Activated naive CD8-positive, alpha-beta T cell treated with anti-CD3 and anti-CD28 coated beads, Interleukin-2, amount 50 U/mL, for 24 hours (primary cell): ENCODE measurements at regions not wholly inside any gene's neighbourhood (a gene's known extent, or its start where the extent isn't known, plus 50 kb on each side); places are given as distances from the start of the nearest gene placed in this dataset.

Experiments
- ATAC-seq: fragments of 150-1000 bp; cut with Tn5 transposase; one replicate; pipeline ENCODE4 v1.10.0; 2021
- DNase-seq: peaks from one replicate; pipeline ENCODE4 v3.0.0; 2021
- H3K27ac Mint-ChIP-seq: one replicate; pipeline ENCODE4 v1.8.0; 2021; ENCODE audit warnings: mild to moderate bottlenecking, mixed read lengths
- H3K27me3 Mint-ChIP-seq: one replicate; pipeline ENCODE4 v1.8.0; 2021; ENCODE audit warnings: mixed read lengths
- H3K36me3 Mint-ChIP-seq: one replicate; pipeline ENCODE4 v1.8.0; 2021; ENCODE audit warnings: low read depth, mixed read lengths
- H3K4me1 Mint-ChIP-seq: one replicate; pipeline ENCODE4 v1.8.0; 2021; ENCODE audit warnings: mixed read lengths
- H3K4me3 Mint-ChIP-seq: one replicate; pipeline ENCODE4 v1.8.0; 2021; ENCODE audit warnings: mild to moderate bottlenecking, moderate library complexity, mixed read lengths
- H3K9me3 Mint-ChIP-seq: one replicate; pipeline ENCODE4 v1.8.0; 2021; ENCODE audit warnings: mixed read lengths

- Mint-ChIP-seq H3K4me3 (no peak overlapping the region), H3K27me3 (peaks cover 7% of the 10 kb centered on the region), H3K27ac (no peak overlapping the region), H3K9me3 (peaks cover 3% of the 10 kb centered on the region), H3K36me3 (no peaks in the 10 kb centered on the region), H3K4me1 (peaks cover 3% of the 10 kb centered on the region)
- no peak for ATAC-seq
- DNase-seq: no peak
Measured at GRCh38 chr9:13567833-13568232, 288.3 kb upstream of the MPDZ start.

- DNase-seq: no peak
- no peak overlapping the region for H3K4me3 Mint-ChIP-seq
- H3K36me3 Mint-ChIP-seq: no peaks in the 10 kb centered on the region
- no peaks in the 10 kb centered on the region for H3K27me3 Mint-ChIP-seq
- peaks cover 6% of the 10 kb centered on the region for H3K9me3 Mint-ChIP-seq
- H3K4me1 Mint-ChIP-seq: no peaks in the 10 kb centered on the region
- no peak for ATAC-seq
- H3K27ac Mint-ChIP-seq: no peak overlapping the region
Measured at GRCh38 chr9:13557746-13558145, 278.3 kb upstream of the MPDZ start.

- H3K4me3 Mint-ChIP-seq: no peak overlapping the region
- no peak for DNase-seq
Measured at GRCh38 chr9:13556656-13557055, 277.2 kb upstream of the MPDZ start.

GRCh38 chr9:13555989-13556500 is 276.6 kb upstream of the MPDZ start:
- no peaks in the 10 kb centered on the region for H3K27me3 Mint-ChIP-seq
- no peak for DNase-seq
- ATAC-seq: no peak
- no peaks in the 10 kb centered on the region for H3K4me1 Mint-ChIP-seq
- no peaks in the 10 kb centered on the region for H3K36me3 Mint-ChIP-seq
- no peak overlapping the region for H3K27ac Mint-ChIP-seq
- peaks cover 11% of the 10 kb centered on the region for H3K9me3 Mint-ChIP-seq
- H3K4me3 Mint-ChIP-seq: no peak overlapping the region

More at GRCh38 chr9:13556656-13557055, 277.2 kb upstream of the MPDZ start:
- Mint-ChIP-seq H3K36me3 (no peaks in the 10 kb centered on the region), H3K27me3 (no peaks in the 10 kb centered on the region), H3K27ac (no peak overlapping the region), H3K9me3 (peaks cover 6% of the 10 kb centered on the region), H3K4me1 (no peaks in the 10 kb centered on the region)
- no peak for ATAC-seq

GRCh38 chr9:13555516-13555915 is 276.0 kb upstream of the MPDZ start:
- ATAC-seq: no peak
- peaks cover 11% of the 10 kb centered on the region for H3K9me3 Mint-ChIP-seq
- no peak for DNase-seq
- H3K4me3 Mint-ChIP-seq: no peak overlapping the region
- H3K4me1 Mint-ChIP-seq: no peaks in the 10 kb centered on the region
- no peaks in the 10 kb centered on the region for H3K36me3 Mint-ChIP-seq
- H3K27me3 Mint-ChIP-seq: no peaks in the 10 kb centered on the region
- H3K27ac Mint-ChIP-seq: no peak overlapping the region

- Mint-ChIP-seq H3K4me1 (no peaks in the 10 kb centered on the region), H3K9me3 (peaks cover 11% of the 10 kb centered on the region), H3K27me3 (no peaks in the 10 kb centered on the region), H3K36me3 (no peaks in the 10 kb centered on the region), H3K4me3 (no peak overlapping the region), H3K27ac (no peak overlapping the region)
- ATAC-seq (no peak), DNase-seq (no peak)
Measured at GRCh38 chr9:13554626-13555025, 275.1 kb upstream of the MPDZ start.

GRCh38 chr9:13552606-13553215 is 273.2 kb upstream of the MPDZ start:
- Mint-ChIP-seq H3K4me3 (no peak overlapping the region), H3K27ac (no peak overlapping the region), H3K4me1 (no peaks in the 10 kb centered on the region), H3K27me3 (no peaks in the 10 kb centered on the region), H3K36me3 (no peaks in the 10 kb centered on the region), H3K9me3 (peaks cover 11% of the 10 kb centered on the region)
- ATAC-seq (no peak), DNase-seq (no peak)

- Mint-ChIP-seq H3K4me1 (no peaks in the 10 kb centered on the region), H3K4me3 (no peak overlapping the region)
- no peak for ATAC-seq
Measured at GRCh38 chr9:13550519-13550918, 271.0 kb upstream of the MPDZ start.

GRCh38 chr9:13548535-13548934 is 269.0 kb upstream of the MPDZ start:
- no peak overlapping the region for H3K4me3 Mint-ChIP-seq
- H3K27ac Mint-ChIP-seq: no peak overlapping the region
- no peak for DNase-seq
- no peaks in the 10 kb centered on the region for H3K36me3 Mint-ChIP-seq
- H3K4me1 Mint-ChIP-seq: no peaks in the 10 kb centered on the region
- H3K9me3 Mint-ChIP-seq: peaks cover 5% of the 10 kb centered on the region
- no peaks in the 10 kb centered on the region for H3K27me3 Mint-ChIP-seq
- ATAC-seq: no peak

More at GRCh38 chr9:13550519-13550918, 271.0 kb upstream of the MPDZ start:
- no peak for DNase-seq
- H3K36me3 Mint-ChIP-seq: no peaks in the 10 kb centered on the region
- H3K27ac Mint-ChIP-seq: no peak overlapping the region
- no peaks in the 10 kb centered on the region for H3K27me3 Mint-ChIP-seq
- H3K9me3 Mint-ChIP-seq: peaks cover 7% of the 10 kb centered on the region

GRCh38 chr9:13535141-13535540 is 255.6 kb upstream of the MPDZ start:
- Mint-ChIP-seq H3K4me3 (no peak overlapping the region), H3K9me3 (peaks cover 14% of the 10 kb centered on the region), H3K36me3 (no peaks in the 10 kb centered on the region), H3K27me3 (no peaks in the 10 kb centered on the region), H3K27ac (no peak overlapping the region), H3K4me1 (no peaks in the 10 kb centered on the region)
- DNase-seq (no peak), ATAC-seq (no peak)

GRCh38 chr9:13534006-13534405 is 254.5 kb upstream of the MPDZ start:
- DNase-seq (no peak), ATAC-seq (no peak)
- Mint-ChIP-seq H3K27me3 (no peaks in the 10 kb centered on the region), H3K27ac (no peak overlapping the region), H3K4me1 (no peaks in the 10 kb centered on the region), H3K9me3 (peaks cover 14% of the 10 kb centered on the region), H3K36me3 (no peaks in the 10 kb centered on the region), H3K4me3 (no peak overlapping the region)

GRCh38 chr9:13532407-13532806 is 252.9 kb upstream of the MPDZ start:
- no peak for DNase-seq
- H3K36me3 Mint-ChIP-seq: no peaks in the 10 kb centered on the region
- no peak overlapping the region for H3K27ac Mint-ChIP-seq
- H3K4me1 Mint-ChIP-seq: no peaks in the 10 kb centered on the region
- no peak for ATAC-seq
- H3K4me3 Mint-ChIP-seq: no peak overlapping the region
- H3K27me3 Mint-ChIP-seq: no peaks in the 10 kb centered on the region
- H3K9me3 Mint-ChIP-seq: peaks cover 14% of the 10 kb centered on the region

GRCh38 chr9:13529321-13530104 is 250.0 kb upstream of the MPDZ start:
- ATAC-seq (no peak), DNase-seq (no peak)
- no peak overlapping the region for H3K4me3 Mint-ChIP-seq
- H3K4me1 Mint-ChIP-seq: no peaks in the 10 kb centered on the region
- no peaks in the 10 kb centered on the region for H3K27me3 Mint-ChIP-seq
- H3K9me3 Mint-ChIP-seq: peaks cover 10% of the 10 kb centered on the region
- H3K27ac Mint-ChIP-seq: no peak overlapping the region
- no peaks in the 10 kb centered on the region for H3K36me3 Mint-ChIP-seq

- Mint-ChIP-seq H3K27ac (no peak overlapping the region), H3K4me3 (no peak overlapping the region), H3K36me3 (no peaks in the 10 kb centered on the region), H3K4me1 (no peaks in the 10 kb centered on the region), H3K27me3 (no peaks in the 10 kb centered on the region), H3K9me3 (no peaks in the 10 kb centered on the region)
- no peak for DNase-seq
- ATAC-seq: no peak
Measured at GRCh38 chr9:13524245-13524644, 244.8 kb upstream of the MPDZ start.

- H3K27me3 Mint-ChIP-seq: no peaks in the 10 kb centered on the region
- H3K4me3 Mint-ChIP-seq: no peak overlapping the region
- no peaks in the 10 kb centered on the region for H3K36me3 Mint-ChIP-seq
- H3K27ac Mint-ChIP-seq: no peak overlapping the region
- ATAC-seq (no peak), DNase-seq (no peak)
- H3K9me3 Mint-ChIP-seq: peaks cover 5% of the 10 kb centered on the region
- no peaks in the 10 kb centered on the region for H3K4me1 Mint-ChIP-seq
Measured at GRCh38 chr9:13520069-13520468, 240.6 kb upstream of the MPDZ start.
